ENCODE measurements at regions not wholly inside any gene's neighbourhood (a gene's known extent, or its start where the extent isn't known, plus 50 kb on each side); places are given as distances from the start of the nearest gene placed in this dataset.
"Not testable (repeated sequence)": the region's sequence is repeated elsewhere in the genome, so short reads cannot be mapped to it uniquely, and the experiment has no call there.

- no peak for DNase-seq
Observed at GRCh38 chr1:189696297-189696696, 781.4 kb downstream of the BRINP3 start.

DNA sequence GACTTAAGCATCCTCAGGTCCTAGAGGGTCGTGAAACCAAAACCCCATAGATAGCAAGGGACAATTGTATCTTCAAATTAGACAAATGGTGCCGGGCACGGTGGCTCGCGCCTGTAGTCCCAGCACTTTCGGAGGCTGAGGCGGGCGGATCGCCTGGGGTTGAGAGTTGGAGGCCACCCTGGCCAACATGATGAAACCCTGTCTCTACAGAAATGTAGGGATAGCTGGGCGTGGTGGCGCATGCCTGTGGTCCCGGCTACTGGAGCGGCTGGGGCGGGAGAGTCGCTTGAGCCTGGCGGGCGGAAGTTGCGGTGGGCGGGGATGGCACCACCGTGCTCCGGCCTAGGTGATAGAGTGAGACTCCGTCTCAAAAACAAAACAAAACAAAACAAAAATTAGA, 780.6 kb downstream of the BRINP3 start:
- no peak for DNase-seq

- DNase-seq, result no peak
Observed at GRCh38 chr1:189701606-189702005, 776.1 kb downstream of the BRINP3 start.

DNA sequence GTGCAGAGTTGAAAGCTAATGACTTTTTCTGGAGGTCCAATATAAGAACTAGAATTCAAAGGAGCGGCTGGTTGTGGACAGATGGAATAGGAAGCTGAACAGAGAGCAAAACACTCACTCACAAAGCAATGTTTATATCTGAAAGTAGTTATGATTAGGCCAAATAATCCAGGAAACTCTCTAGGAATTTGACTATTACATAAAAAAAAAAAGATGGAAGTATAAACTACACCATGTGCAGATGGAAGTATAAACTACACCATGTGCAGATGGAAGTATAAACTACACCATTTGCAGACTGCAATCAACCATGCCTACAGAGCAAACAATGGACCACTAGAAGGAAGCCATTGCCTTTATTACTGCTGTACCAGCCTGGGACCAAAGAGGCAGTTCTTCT, 771.1 kb downstream of the BRINP3 start:
- no peak for DNase-seq

DNA sequence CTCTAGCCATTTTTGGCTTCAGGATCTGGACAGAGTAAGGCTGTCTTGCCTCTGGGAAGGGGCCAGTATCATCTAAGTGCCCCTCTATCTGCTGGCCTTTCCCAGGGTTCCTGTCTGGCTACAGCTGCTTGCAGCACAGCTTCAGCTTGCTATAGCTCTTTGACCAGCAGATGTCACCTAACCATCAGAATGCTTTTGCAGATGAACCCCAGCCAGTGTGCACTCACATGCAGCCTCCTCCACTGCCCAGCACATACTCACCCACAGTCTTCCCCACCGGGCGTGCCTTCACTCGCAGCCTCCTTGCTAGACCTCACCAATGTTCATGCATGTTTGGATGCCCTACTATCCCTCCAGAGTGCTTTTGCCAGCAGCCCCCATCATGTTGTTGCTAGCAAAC, 769.0 kb downstream of the BRINP3 start:
- DNase-seq, result no peak

DNA sequence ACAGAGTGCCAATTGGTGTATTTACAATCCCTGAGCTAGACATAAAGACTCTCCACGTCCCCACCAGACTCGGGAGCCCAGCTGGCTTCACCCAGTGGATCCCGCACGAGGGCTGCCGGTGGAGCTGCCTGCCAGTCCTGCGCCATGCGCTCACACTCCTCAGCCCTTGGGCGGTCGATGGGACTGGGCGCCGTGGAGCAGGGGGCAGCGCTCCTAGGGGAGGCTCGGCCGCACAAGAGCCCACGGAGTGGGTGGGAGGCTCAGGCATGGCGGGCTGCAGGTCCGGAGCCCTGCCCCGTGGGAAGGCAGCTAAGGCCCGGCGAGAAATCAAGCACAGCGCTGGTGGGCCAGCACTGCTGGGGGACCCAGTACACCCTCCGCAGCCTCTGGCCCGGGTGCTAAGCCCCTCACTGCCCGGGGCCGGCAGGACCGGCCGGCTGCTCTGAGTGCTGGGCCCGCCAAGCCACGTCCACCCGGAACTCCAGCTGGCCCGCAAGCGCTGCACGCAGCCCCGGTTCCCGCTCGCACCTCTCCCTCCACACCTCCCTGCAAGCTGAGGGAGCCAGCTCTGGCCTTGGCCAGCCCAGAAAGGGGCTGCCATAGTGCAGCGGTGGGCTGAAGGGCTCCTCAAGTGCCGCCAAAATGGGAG, 759.4 kb downstream of the BRINP3 start:
- not testable (repeated sequence) for DNase-seq

GRCh38 chr1:189726806-189727205, 750.9 kb downstream of the BRINP3 start:
- no peak for DNase-seq

- DNase-seq, result no peak
Observed at GRCh38 chr1:189751311-189751710, 726.4 kb downstream of the BRINP3 start.

DNA sequence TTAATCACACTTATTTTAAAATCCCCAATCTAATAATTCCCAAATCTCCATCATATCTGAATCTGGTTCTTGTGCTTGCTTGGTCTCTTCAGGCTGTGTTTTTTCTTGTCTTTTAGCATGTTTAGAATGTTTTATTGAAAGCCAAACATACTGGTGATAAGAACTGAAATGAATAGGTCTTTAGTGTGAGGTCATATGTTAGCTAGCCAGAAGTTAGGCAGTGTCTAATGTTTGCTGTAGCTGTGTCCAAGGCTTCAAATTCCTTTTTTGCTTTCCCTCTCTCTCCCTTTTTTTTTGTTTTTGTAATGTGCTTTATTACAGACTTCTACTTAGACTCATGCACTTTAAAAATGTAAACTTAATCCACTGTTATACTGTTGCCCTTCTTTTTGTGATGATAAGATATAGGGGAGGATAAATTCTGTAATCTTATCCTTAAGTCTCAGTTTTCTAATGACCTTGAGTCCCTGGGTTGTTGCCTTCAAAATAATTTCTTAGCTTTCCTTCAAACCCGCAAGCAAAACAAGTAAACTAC, 725.1 kb downstream of the BRINP3 start:
- DNase-seq, result no peak

DNA sequence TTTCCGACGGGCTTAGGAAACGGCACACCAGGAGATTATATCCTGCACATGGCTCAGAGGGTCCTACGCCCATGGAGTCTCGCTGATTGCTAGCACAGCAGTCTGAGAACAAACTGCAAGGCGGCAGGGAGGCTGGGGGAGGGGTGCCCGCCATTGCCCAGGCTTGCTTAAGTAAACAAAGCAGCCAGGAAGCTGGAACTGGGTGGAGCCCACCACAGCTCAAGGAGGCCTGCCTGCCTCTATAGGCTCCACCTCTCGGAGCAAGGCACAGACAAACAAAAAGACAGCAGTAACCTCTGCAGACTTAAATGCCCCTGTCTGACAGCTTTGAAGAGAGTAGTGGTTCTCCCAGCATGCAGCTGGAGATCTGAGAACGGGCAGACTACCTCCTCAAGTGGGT, 722.6 kb downstream of the BRINP3 start:
- not testable (repeated sequence) for DNase-seq

DNA sequence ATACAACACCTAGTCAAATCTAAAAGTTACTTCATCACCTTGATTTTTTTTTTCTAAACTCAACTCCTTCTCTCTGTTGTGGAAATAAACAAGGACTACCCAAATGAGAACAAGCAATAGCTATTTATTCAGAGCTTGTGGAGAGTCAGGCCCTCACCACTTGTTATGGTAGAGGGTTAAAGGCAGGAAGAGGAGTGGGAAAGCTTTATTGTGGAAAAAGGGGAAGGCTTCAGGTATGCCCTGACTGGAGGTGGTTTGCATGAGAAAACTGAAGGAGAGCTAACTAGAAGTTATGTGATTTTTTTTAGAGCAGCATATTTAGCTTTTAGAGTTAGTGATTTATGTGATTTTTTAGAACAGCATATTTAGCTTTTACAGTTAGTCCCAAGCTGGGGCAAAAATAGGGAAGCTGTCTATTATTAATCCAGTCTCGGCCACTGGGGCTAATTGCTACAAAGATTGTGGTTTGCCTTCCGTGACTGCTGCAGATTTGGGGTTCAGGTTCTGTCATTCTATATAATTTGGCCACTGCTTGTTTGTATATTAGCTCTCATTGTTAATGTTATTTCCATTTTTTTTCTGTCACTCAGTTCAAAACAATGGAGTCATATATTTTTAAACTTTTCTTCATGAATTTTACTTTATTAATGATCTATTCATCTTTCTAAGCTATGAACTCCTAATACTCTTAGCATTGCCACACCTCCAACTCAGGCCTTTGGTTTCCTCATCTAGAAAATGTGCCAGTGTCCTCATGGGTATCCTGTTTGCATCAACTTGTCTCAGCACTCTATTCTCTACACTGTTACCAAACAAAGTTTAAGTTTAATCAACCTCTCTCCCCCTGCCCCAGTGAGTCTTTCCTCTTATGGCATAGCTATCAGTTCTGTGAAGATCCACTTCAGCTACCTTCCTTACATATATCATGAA, 713.0 kb downstream of the BRINP3 start:
- DNase-seq, result no peak

GRCh38 chr1:189769448-189769847, 708.2 kb downstream of the BRINP3 start:
- DNase-seq, result no peak

DNA sequence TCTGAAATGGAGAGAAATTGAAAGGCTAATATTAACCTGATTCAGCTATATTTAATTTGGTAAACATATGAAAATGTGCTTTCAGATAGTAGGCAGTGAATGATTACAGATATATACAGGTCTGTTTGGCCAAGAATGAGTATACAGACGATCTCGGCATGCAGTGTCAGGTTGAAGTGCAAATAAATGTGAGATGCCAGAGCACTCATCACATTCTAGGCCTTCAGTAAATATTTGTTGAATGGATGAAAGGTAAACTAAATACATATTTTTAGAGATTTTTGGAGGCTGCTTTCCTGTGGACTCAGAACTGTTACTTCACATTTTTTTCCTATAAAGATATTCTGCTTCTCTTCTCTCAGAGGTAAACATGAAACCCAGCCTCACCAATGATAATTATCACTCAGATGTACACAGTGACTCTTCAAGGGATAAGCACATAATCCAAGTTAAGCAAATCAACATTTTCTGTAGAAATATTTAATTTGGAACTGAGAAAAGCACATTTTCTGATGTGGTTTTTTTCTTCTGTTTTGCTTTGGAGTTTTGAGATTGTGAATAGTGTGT, 702.9 kb downstream of the BRINP3 start:
- no peak for DNase-seq

GRCh38 chr1:189775343-189775742, 702.3 kb downstream of the BRINP3 start:
- DNase-seq, result no peak

DNA sequence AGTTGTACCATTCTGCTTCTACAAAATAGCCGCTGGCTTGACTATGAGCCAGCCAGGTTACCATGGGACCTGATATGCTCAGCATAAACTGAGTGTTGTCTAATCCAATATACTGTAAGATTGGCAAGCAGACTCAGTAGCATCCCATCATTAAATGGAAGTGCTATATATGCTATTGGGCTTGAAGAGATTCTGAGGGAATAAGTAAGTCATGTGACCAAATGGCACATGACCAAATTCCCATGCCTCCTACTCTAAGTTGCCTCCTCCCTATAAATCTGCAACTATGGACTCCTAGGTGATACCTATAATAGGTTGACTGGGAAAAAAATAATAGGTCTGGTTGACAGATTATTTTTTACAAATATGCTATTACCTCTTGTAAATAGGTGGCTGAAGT, 698.6 kb downstream of the BRINP3 start:
- DNase-seq, result no peak

GRCh38 chr1:189782295-189782694, 695.4 kb downstream of the BRINP3 start:
- no peak for DNase-seq

DNA sequence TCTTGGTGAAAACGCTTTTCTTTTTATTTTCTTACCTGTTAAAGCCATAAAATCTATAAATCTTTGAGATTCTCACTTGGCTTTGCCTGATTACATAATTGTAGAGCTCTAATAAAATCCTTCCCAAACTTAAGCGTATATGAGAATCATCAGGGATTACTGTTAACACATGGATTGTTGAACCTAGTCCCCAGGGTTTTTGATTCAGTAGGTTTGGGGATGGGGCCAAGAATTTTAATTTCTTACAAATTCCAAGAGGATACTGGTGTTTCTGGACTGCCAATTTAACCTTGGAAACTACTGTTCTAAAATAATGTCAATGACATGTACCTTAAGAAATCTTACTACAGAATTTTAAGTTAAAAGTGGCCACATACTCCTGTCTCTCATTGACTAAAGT, 694.2 kb downstream of the BRINP3 start:
- no peak for DNase-seq

GRCh38 chr1:189786761-189787160, 690.9 kb downstream of the BRINP3 start:
- DNase-seq, result no peak

DNA sequence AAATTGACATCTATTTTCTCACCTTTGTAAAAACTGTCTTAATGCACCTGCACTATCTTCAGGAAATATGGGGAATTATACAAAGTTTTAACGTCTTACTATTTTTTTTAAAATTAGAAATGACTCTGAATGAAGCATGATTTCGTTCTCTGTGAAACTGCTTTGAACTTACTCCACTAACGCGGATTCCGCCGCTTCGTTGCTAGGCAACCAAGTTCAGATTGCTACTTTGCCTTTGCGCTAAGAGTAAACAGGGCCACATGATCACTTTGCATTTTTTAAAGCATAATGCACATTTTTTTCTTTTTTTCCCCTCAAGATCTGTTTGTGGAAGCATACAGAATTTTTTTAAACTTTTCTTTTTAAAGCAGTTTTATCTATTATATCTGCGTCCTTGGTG, 690.5 kb downstream of the BRINP3 start:
- DNase-seq, result no peak

GRCh38 chr1:189790335-189790734, 687.3 kb downstream of the BRINP3 start:
- no peak for DNase-seq

DNA sequence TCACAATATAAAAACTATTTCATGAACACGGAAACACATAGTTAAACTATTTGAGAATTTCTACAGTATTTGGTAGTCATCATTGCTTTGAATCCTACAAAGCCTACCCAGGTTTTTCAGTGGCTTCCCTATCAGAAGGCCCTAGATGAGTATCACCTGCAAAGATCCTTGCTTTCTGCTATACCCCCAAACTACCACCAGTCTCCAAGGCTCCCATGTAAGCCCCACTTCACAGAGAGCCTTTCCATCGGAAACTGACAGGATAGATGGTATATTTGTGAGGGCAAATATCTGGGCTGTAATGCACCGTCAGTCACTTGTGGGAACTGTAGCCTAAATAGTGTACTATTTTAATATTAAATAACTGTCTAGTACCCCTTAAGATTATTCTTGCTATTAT, 674.3 kb downstream of the BRINP3 start:
- no peak for DNase-seq

- DNase-seq, result no peak
Observed at GRCh38 chr1:189804352-189804751, 673.3 kb downstream of the BRINP3 start.

GRCh38 chr1:189805735-189806134, 671.9 kb downstream of the BRINP3 start:
- DNase-seq, result no peak

- DNase-seq, result not testable (repeated sequence)
Observed at GRCh38 chr1:189810639-189811038, 667.0 kb downstream of the BRINP3 start.
